ENCODE measurements at regions not wholly inside any gene's neighbourhood (a gene's known extent, or its start where the extent isn't known, plus 50 kb on each side); places are given as distances from the start of the nearest gene placed in this dataset.

GRCh38 chr4:16302648-16303047 is 76.4 kb upstream of the TAPT1 start:
- Histone ChIP-seq H3K36me3 (replicated peaks in 1 of 2; ENCODE audit: control insufficient read depth in 1 of 2, insufficient read depth in 2 of 2, low read length in 2 of 2) (no peaks in the 10 kb centered on the region), H3K4me3 (replicated peaks in 1 of 3; ENCODE audit: insufficient read depth in 1 of 3, low read depth in 2 of 3, low read length in 3 of 3) (no peak overlapping the region), H3K9me3 (ENCODE audit: low read length) (no peaks in the 10 kb centered on the region), H3K27ac (ENCODE audit: extremely low read length, insufficient read depth, low read length) (no peak overlapping the region), H3K27me3 (ENCODE audit: control insufficient read depth in 1 of 2, insufficient read depth in 2 of 2, low read length in 2 of 2) (no peaks in the 10 kb centered on the region), H3K9ac (ENCODE audit: insufficient read depth, low read depth, low read length) (no peak overlapping the region), H2AFZ (ENCODE audit: low read length) (no peak overlapping the region), H3K4me1 (ENCODE audit: insufficient read depth, low read length) (no peaks in the 10 kb centered on the region), H3K4me2 (ENCODE audit: low read depth, low read length) (no peak overlapping the region), H3K79me2 (ENCODE audit: insufficient read depth, low read length) (no peaks in the 10 kb centered on the region), H4K20me1 (ENCODE audit: insufficient read depth, low read length) (no peaks in the 10 kb centered on the region)
- FAIRE-seq (no peak), ATAC-seq (no peak), DNase-seq (ENCODE audit: low spot score) (no peak)
- intact Hi-C loops (cut with micrococcal nuclease; ENCODE audit: unreplicated experiment): no loop called here
- WGBS (ENCODE audit: low lambda C conversion rate): 19% methylated on average over 3 of the region's 3 CpGs
- ChIA-PET POLR2A (no interaction called here), CTCF (ENCODE audit: low intra/inter-chr PET ratio, low total read pairs) (no interaction called here)
- no TSS peak for BruUV-seq (replicated peaks)
- in situ Hi-C loops (cut with HindIII; ENCODE audit: extremely low pct_ligation_motif_present, low pct_unique_long_range_greater_than_20kb): no loop called here
- TF ChIP-seq ZNF275 (CRISPR knock-in tag; IDR thresholded peaks at IDR 0.05; ENCODE audit: borderline replicate concordance) (no peak), NBN (conservative IDR thresholded peaks at IDR 0.05) (no peak), ZNF713 (CRISPR knock-in tag; IDR thresholded peaks at IDR 0.05) (no peak), SUZ12 (IDR thresholded peaks at IDR 0.05; ENCODE audit: low read depth, low read length) (no peak), THAP11 (CRISPR knock-in tag; IDR thresholded peaks at IDR 0.05) (no peak), NFRKB (IDR thresholded peaks at IDR 0.05) (no peak), ZNF34 (CRISPR knock-in tag; IDR thresholded peaks at IDR 0.05; ENCODE audit: borderline replicate concordance) (no peak), SIX1 (CRISPR knock-in tag; IDR thresholded peaks at IDR 0.05; ENCODE audit: borderline replicate concordance) (no peak), ZNF580 (CRISPR knock-in tag; IDR thresholded peaks at IDR 0.05; ENCODE audit: borderline replicate concordance, low read depth) (no peak), ZNF260 (CRISPR knock-in tag; IDR thresholded peaks at IDR 0.05; ENCODE audit: borderline replicate concordance, low read depth) (no peak), NRL (CRISPR knock-in tag; IDR thresholded peaks at IDR 0.05; ENCODE audit: borderline replicate concordance) (no peak), ZNF12 (CRISPR knock-in tag; IDR thresholded peaks at IDR 0.05) (no peak), ZNF496 (CRISPR knock-in tag; IDR thresholded peaks at IDR 0.05; ENCODE audit: insufficient replicate concordance) (no peak), SETDB1 (CRISPR knock-in tag; IDR thresholded peaks at IDR 0.05; ENCODE audit: borderline replicate concordance) (no peak), MAF1 (CRISPR knock-in tag; IDR thresholded peaks at IDR 0.05; ENCODE audit: borderline replicate concordance) (no peak), ZNF552 (CRISPR knock-in tag; IDR thresholded peaks at IDR 0.05; ENCODE audit: borderline replicate concordance) (no peak)
- TF ChIP-seq, protein P1, sequence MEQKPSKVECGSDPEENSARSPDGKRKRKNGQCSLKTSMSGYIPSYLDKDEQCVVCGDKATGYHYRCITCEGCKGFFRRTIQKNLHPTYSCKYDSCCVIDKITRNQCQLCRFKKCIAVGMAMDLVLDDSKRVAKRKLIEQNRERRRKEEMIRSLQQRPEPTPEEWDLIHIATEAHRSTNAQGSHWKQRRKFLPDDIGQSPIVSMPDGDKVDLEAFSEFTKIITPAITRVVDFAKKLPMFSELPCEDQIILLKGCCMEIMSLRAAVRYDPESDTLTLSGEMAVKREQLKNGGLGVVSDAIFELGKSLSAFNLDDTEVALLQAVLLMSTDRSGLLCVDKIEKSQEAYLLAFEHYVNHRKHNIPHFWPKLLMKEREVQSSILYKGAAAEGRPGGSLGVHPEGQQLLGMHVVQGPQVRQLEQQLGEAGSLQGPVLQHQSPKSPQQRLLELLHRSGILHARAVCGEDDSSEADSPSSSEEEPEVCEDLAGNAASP (CRISPR knock-in tag; IDR thresholded peaks at IDR 0.05; ENCODE audit: borderline replicate concordance): no peak

Measured in HepG2 (cell line).